ENCODE measurements at regions not wholly inside any gene's neighbourhood (a gene's known extent, or its start where the extent isn't known, plus 50 kb on each side); places are given as distances from the start of the nearest gene placed in this dataset.

DNA sequence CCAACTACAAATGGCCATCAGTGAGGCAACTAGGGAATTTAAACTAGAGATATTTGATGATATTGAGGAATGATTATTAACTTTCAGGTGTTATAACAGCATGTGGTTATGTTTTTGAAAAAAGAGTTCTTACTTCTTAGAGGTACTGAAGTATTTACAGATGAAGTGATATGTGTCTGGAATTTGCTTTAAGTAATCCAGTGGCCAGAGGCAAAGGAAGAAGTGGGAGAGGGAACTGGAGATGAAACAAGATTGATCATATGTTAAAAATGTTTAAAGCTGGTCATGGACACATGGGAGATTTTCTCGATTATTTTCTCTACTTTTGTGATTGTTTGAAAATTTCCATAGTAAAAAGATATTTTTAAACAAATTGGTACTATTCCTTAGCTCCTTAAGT lies 53.3 kb upstream of the SLCO2A1 start:
- Histone ChIP-seq H2AFZ (ENCODE audit: low read length) (no peak overlapping the region), H3K9me3 (ENCODE audit: insufficient read depth, low read depth, low read length) (no peaks in the 10 kb centered on the region), H3F3A (ENCODE audit: low read depth) (no peaks in the 10 kb centered on the region), H3K9me2 (replicated peaks; ENCODE audit: low read depth, low read length) (no peaks in the 10 kb centered on the region), H3K4me1 (ENCODE audit: insufficient read depth, low read length, poor library complexity, severe bottlenecking) (no peaks in the 10 kb centered on the region), H3K4me2 (ENCODE audit: low read depth, low read length, poor library complexity, severe bottlenecking) (no peak overlapping the region), H3K79me2 (ENCODE audit: insufficient read depth, low read length) (no peaks in the 10 kb centered on the region), H3K9ac (ENCODE audit: low read depth, low read length, poor library complexity, severe bottlenecking) (no peak overlapping the region), H3K4me3 (ENCODE audit: low read length, poor library complexity, severe bottlenecking) (no peak overlapping the region), H3K27me3 (ENCODE audit: insufficient read depth, low read length, poor library complexity, severe bottlenecking) (no peaks in the 10 kb centered on the region), H3K36me3 (ENCODE audit: insufficient read depth, low read length) (no peaks in the 10 kb centered on the region), H4K20me1 (ENCODE audit: insufficient read depth, low read length, poor library complexity, severe bottlenecking) (no peaks in the 10 kb centered on the region)
- TF ChIP-seq, protein P1, sequence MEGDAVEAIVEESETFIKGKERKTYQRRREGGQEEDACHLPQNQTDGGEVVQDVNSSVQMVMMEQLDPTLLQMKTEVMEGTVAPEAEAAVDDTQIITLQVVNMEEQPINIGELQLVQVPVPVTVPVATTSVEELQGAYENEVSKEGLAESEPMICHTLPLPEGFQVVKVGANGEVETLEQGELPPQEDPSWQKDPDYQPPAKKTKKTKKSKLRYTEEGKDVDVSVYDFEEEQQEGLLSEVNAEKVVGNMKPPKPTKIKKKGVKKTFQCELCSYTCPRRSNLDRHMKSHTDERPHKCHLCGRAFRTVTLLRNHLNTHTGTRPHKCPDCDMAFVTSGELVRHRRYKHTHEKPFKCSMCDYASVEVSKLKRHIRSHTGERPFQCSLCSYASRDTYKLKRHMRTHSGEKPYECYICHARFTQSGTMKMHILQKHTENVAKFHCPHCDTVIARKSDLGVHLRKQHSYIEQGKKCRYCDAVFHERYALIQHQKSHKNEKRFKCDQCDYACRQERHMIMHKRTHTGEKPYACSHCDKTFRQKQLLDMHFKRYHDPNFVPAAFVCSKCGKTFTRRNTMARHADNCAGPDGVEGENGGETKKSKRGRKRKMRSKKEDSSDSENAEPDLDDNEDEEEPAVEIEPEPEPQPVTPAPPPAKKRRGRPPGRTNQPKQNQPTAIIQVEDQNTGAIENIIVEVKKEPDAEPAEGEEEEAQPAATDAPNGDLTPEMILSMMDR (conservative IDR thresholded peaks at IDR 0.05; ENCODE audit: low read length), result no peak
- no peak for TF ChIP-seq EZH2phosphoT487 (IDR thresholded peaks at IDR 0.05; ENCODE audit: borderline replicate concordance)

GRCh38 chr3:134082582-134082981 lies 52.9 kb upstream of the SLCO2A1 start:
- Histone ChIP-seq H3K9me2 (replicated peaks; ENCODE audit: low read depth, low read length) (no peaks in the 10 kb centered on the region), H2AFZ (ENCODE audit: low read length) (no peak overlapping the region), H3K4me1 (ENCODE audit: insufficient read depth, low read length, poor library complexity, severe bottlenecking) (no peaks in the 10 kb centered on the region), H3K27me3 (ENCODE audit: insufficient read depth, low read length, poor library complexity, severe bottlenecking) (no peaks in the 10 kb centered on the region), H3K9ac (ENCODE audit: low read depth, low read length, poor library complexity, severe bottlenecking) (no peak overlapping the region), H3K4me2 (ENCODE audit: low read depth, low read length, poor library complexity, severe bottlenecking) (no peak overlapping the region), H4K20me1 (ENCODE audit: insufficient read depth, low read length, poor library complexity, severe bottlenecking) (no peaks in the 10 kb centered on the region), H3K4me3 (ENCODE audit: low read length, poor library complexity, severe bottlenecking) (no peak overlapping the region), H3K9me3 (ENCODE audit: insufficient read depth, low read depth, low read length) (no peaks in the 10 kb centered on the region), H3K36me3 (ENCODE audit: insufficient read depth, low read length) (no peaks in the 10 kb centered on the region), H3F3A (ENCODE audit: low read depth) (no peaks in the 10 kb centered on the region), H3K79me2 (ENCODE audit: insufficient read depth, low read length) (no peaks in the 10 kb centered on the region)
- no peak for TF ChIP-seq EZH2phosphoT487 (IDR thresholded peaks at IDR 0.05; ENCODE audit: borderline replicate concordance)
- TF ChIP-seq, protein P1 (conservative IDR thresholded peaks at IDR 0.05; ENCODE audit: low read length), result no peak

- Histone ChIP-seq H2AFZ (ENCODE audit: low read length) (no peak overlapping the region), H4K20me1 (ENCODE audit: insufficient read depth, low read length, poor library complexity, severe bottlenecking) (no peaks in the 10 kb centered on the region), H3F3A (ENCODE audit: low read depth) (no peaks in the 10 kb centered on the region), H3K4me1 (ENCODE audit: insufficient read depth, low read length, poor library complexity, severe bottlenecking) (no peaks in the 10 kb centered on the region), H3K36me3 (ENCODE audit: insufficient read depth, low read length) (no peaks in the 10 kb centered on the region), H3K27me3 (ENCODE audit: insufficient read depth, low read length, poor library complexity, severe bottlenecking) (no peaks in the 10 kb centered on the region), H3K9me3 (ENCODE audit: insufficient read depth, low read depth, low read length) (no peaks in the 10 kb centered on the region), H3K4me2 (ENCODE audit: low read depth, low read length, poor library complexity, severe bottlenecking) (no peak overlapping the region), H3K79me2 (ENCODE audit: insufficient read depth, low read length) (no peaks in the 10 kb centered on the region), H3K9ac (ENCODE audit: low read depth, low read length, poor library complexity, severe bottlenecking) (no peak overlapping the region), H3K9me2 (replicated peaks; ENCODE audit: low read depth, low read length) (no peaks in the 10 kb centered on the region), H3K4me3 (ENCODE audit: low read length, poor library complexity, severe bottlenecking) (no peak overlapping the region)
- no peak for TF ChIP-seq EZH2phosphoT487 (IDR thresholded peaks at IDR 0.05; ENCODE audit: borderline replicate concordance)
- TF ChIP-seq, protein P1 (conservative IDR thresholded peaks at IDR 0.05; ENCODE audit: low read length), result no peak
Observed at GRCh38 chr3:134081211-134081610, 51.5 kb upstream of the SLCO2A1 start.
